B cell (primary cell): ENCODE measurements at regions not wholly inside any gene's neighbourhood (a gene's known extent, or its start where the extent isn't known, plus 50 kb on each side); places are given as distances from the start of the nearest gene placed in this dataset.

Source experiments
- ATAC-seq: fragments of 200-7000 bp; cut with Tn5 transposase; one replicate; pipeline ENCODE4 v1.10.0; 2021; ENCODE audit warnings: low read depth, mild to moderate bottlenecking, moderate number of reproducible peaks, moderate library complexity
- CTCF ChIA-PET: fragments of 350-600 bp; sonication (Branson Sonifier 250); formaldehyde crosslinking; loops from one replicate; lab custom pipeline; 2021; ENCODE audit warnings: antibody characterized with exemption, inconsistent platforms; lab: Charles Lee
- POLR2A ChIA-PET: fragments of 350-600 bp; sonication (Branson Sonifier 250); formaldehyde crosslinking; loops from one replicate; lab custom pipeline; 2021; ENCODE audit warnings: antibody characterized with exemption; lab: Charles Lee
- DNase-seq: peaks from one replicate; pipeline ENCODE4 v3.0.0; 2013
- H2AFZ ChIP-seq: 2 replicates; pipeline ENCODE4 v1.6.1; 2012; ENCODE audit warnings: mild to moderate bottlenecking, low read depth, low read length; ENCODE audit not compliant: insufficient read depth, poor library complexity, severe bottlenecking
- H3K27ac ChIP-seq, 2 donors: 1 replicate in 1 of 2; 2 replicates in 1 of 2; pipeline ENCODE4 v1.5.1; 2012 to 2013; ENCODE audit warnings: low read length in 2 of 2, mild to moderate bottlenecking in 2 of 2, moderate library complexity in 1 of 2
- H3K27me3 ChIP-seq, 4 experiments: fragments of 200-600 bp in 1 of 4; sonication (generic) in 1 of 4; replicated peaks in 1 of 4; 1 replicate in 2 of 4; 2 replicates in 2 of 4; pipeline versions ENCODE4 v1.6.1 to v1.7.0; 2013 to 2016; ENCODE audit warnings: low read length in 3 of 4, mild to moderate bottlenecking in 2 of 4, mixed read lengths in 1 of 4, moderate library complexity in 1 of 4; ENCODE audit not compliant: insufficient read depth in 4 of 4, control insufficient read depth in 3 of 4; ENCODE audit errors: control extremely low read depth in 1 of 4
- H3K36me3 ChIP-seq, 2 experiments: replicated peaks in 1 of 2; 1 replicate in 1 of 2; 2 replicates in 1 of 2; pipeline versions ENCODE4 v1.6.1 to v1.7.1; 2013; ENCODE audit warnings: low read length in 1 of 2; ENCODE audit not compliant: insufficient read depth in 2 of 2, control insufficient read depth in 1 of 2; ENCODE audit errors: control extremely low read depth in 1 of 2, extremely low read depth in 1 of 2
- H3K4me1 ChIP-seq, 2 donors: fragments of 200-600 bp in 1 of 2; sonication (generic) in 1 of 2; 1 replicate in 1 of 2; 2 replicates in 1 of 2; pipeline versions ENCODE4 v1.5.1 to v1.6.1; 2013 to 2017; ENCODE audit warnings: low read length in 2 of 2; ENCODE audit not compliant: control insufficient read depth in 2 of 2, insufficient read depth in 2 of 2
- H3K4me2 ChIP-seq: replicated peaks from 2 replicates; pipeline ENCODE3; 2012; ENCODE audit warnings: mild to moderate bottlenecking, low read depth, low read length; ENCODE audit not compliant: poor library complexity, severe bottlenecking
- H3K4me3 ChIP-seq, 5 experiments: fragments of 200-600 bp in 1 of 5; sonication (generic) in 1 of 5; 1 replicate in 3 of 5; 2 replicates in 2 of 5; pipeline versions ENCODE4 v1.5.1 to v1.7.0; 2011 to 2016; ENCODE audit warnings: low read length in 4 of 5, mild to moderate bottlenecking in 4 of 5, low read depth in 2 of 5, control low read depth in 1 of 5, moderate library complexity in 1 of 5; ENCODE audit not compliant: insufficient read depth in 1 of 5; ENCODE audit errors: control extremely low read depth in 1 of 5, extremely low read depth in 1 of 5
- H3K79me2 ChIP-seq: fragments of 200-600 bp; sonication (generic); one replicate; pipeline ENCODE4 v1.6.0; 2016; ENCODE audit warnings: low read length; ENCODE audit not compliant: control insufficient read depth, insufficient read depth
- H3K9ac ChIP-seq: fragments of 200-600 bp; sonication (generic); 2 replicates; pipeline ENCODE4 v1.6.1; 2017; ENCODE audit warnings: mild to moderate bottlenecking, low read length, moderate library complexity
- H3K9me3 ChIP-seq, 3 donors: one replicate each; pipeline versions ENCODE4 v1.6.1 to v1.7.1; 2013; ENCODE audit warnings: low read length in 2 of 3; ENCODE audit not compliant: control insufficient read depth in 2 of 3, insufficient read depth in 1 of 3; ENCODE audit errors: control extremely low read depth in 1 of 3
- H4K20me1 ChIP-seq: 2 replicates; pipeline ENCODE4 v1.6.0; 2012; ENCODE audit warnings: mild to moderate bottlenecking, low read length; ENCODE audit not compliant: insufficient read depth, control insufficient read depth, poor library complexity, severe bottlenecking
- H3K27ac Mint-ChIP-seq: one replicate; pipeline ENCODE4 v1.8.0; 2021; ENCODE audit warnings: mixed read lengths
- H3K27me3 Mint-ChIP-seq: one replicate; pipeline ENCODE4 v1.8.0; 2021; ENCODE audit warnings: mixed read lengths
- H3K4me1 Mint-ChIP-seq: one replicate; pipeline ENCODE4 v1.8.0; 2021; ENCODE audit warnings: mixed read lengths
- H3K4me3 Mint-ChIP-seq: one replicate; pipeline ENCODE4 v1.8.0; 2021; ENCODE audit warnings: mixed read lengths
- H3K9me3 Mint-ChIP-seq: one replicate; pipeline ENCODE4 v1.8.0; 2022; ENCODE audit warnings: mixed read lengths; ENCODE audit not compliant: insufficient read depth
- EZH2 ChIP-seq: IDR thresholded peaks from 2 replicates; pipeline ENCODE4 v1.6.1; 2012; ENCODE audit warnings: borderline replicate concordance, low read depth, mild to moderate bottlenecking, moderate library complexity, low read length; ENCODE audit not compliant: insufficient read depth, poor library complexity, severe bottlenecking
- WGBS: methylation state at CpG from one replicate; pipeline ENCODE4 v1.1.5; 2013; ENCODE audit warnings: missing lambda C conversion rate; ENCODE audit not compliant: insufficient coverage; 5-methylcytosine and 5-hydroxymethylcytosine counted together
- intact Hi-C: fragments of 100-400 bp; cut with micrococcal nuclease; formaldehyde crosslinking; loops from one replicate; pipeline ENCODE4 v1.10.0; 2022
- TF ChIP-seq, protein P1 (sequence below): fragments of 200-600 bp; IDR thresholded peaks from one replicate; pipeline ENCODE4 v1.8.0; 2022; ENCODE audit warnings: antibody characterized with exemption, mild to moderate bottlenecking

GRCh38 chr3:59549962-59550361 lies 500.1 kb upstream of the CFAP20DC start:
- POLR2A ChIA-PET = no interaction called here
- Mint-ChIP-seq H3K27ac (no peak overlapping the region), H3K27me3 (no peaks in the 10 kb centered on the region), H3K4me3 (no peak overlapping the region), H3K9me3 (no peaks in the 10 kb centered on the region), H3K4me1 (no peaks in the 10 kb centered on the region)
- no peaks in the 10 kb centered on the region for H3K4me1 ChIP-seq
- H3K9ac ChIP-seq = no peak overlapping the region
- CTCF ChIA-PET = interaction anchor here (1.1 kb wide), 1 partner anchor 26 kb away, joined by 4 read pairs; no protein-coding TSS in a partner anchor
- H3K36me3 ChIP-seq = no peaks in the 10 kb centered on the region
- TF ChIP-seq, protein P1, sequence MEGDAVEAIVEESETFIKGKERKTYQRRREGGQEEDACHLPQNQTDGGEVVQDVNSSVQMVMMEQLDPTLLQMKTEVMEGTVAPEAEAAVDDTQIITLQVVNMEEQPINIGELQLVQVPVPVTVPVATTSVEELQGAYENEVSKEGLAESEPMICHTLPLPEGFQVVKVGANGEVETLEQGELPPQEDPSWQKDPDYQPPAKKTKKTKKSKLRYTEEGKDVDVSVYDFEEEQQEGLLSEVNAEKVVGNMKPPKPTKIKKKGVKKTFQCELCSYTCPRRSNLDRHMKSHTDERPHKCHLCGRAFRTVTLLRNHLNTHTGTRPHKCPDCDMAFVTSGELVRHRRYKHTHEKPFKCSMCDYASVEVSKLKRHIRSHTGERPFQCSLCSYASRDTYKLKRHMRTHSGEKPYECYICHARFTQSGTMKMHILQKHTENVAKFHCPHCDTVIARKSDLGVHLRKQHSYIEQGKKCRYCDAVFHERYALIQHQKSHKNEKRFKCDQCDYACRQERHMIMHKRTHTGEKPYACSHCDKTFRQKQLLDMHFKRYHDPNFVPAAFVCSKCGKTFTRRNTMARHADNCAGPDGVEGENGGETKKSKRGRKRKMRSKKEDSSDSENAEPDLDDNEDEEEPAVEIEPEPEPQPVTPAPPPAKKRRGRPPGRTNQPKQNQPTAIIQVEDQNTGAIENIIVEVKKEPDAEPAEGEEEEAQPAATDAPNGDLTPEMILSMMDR = no peak
- no peak for TF ChIP-seq EZH2
- no peak overlapping the region for H3K4me3 ChIP-seq
- intact Hi-C loops = no loop called here
- H4K20me1 ChIP-seq = no peaks in the 10 kb centered on the region
- no CpG with 5 or more reads among the region's 1 CpG for WGBS
- ATAC-seq (no peak), DNase-seq (no peak)
- no peaks in the 10 kb centered on the region for H3K9me3 ChIP-seq
- no peak overlapping the region for H3K4me2 ChIP-seq
- no peaks in the 10 kb centered on the region for H3K27me3 ChIP-seq
- H3K79me2 ChIP-seq = no peaks in the 10 kb centered on the region
- no peak overlapping the region for H3K27ac ChIP-seq
- H2AFZ ChIP-seq = no peak overlapping the region

DNA sequence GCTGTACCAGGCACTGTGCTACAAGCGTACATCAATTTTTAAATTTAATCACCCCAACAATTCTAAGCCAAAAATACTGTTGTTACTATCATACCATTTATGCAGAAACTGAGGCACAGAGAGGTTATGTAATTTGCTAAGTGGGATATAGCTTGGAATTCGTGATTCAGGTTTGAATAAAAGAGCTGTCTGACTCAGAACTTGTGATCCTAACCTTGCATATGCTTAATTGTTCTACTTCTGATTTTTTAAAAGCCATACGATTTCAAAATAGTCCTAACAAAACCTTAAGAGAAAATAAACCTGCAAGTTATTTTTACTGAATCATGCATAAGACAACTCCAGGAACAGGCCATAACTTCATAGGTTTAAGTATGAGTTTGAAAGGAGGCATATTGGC lies 498.0 kb upstream of the CFAP20DC start:
- Histone ChIP-seq H3K9me3 (peaks cover 0 to 1% (median 0%) of the 10 kb centered on the region in 3 donors), H3K79me2 (no peaks in the 10 kb centered on the region), H3K27me3 (no peaks in the 10 kb centered on the region), H3K4me1 (no peaks in the 10 kb centered on the region), H3K36me3 (no peaks in the 10 kb centered on the region), H2AFZ (no peak overlapping the region), H4K20me1 (no peaks in the 10 kb centered on the region), H3K4me2 (no peak overlapping the region), H3K9ac (no peak overlapping the region), H3K27ac (no peak overlapping the region), H3K4me3 (no peak overlapping the region)
- Mint-ChIP-seq H3K4me3 (no peak overlapping the region), H3K4me1 (no peaks in the 10 kb centered on the region), H3K27ac (no peak overlapping the region), H3K27me3 (no peaks in the 10 kb centered on the region), H3K9me3 (no peaks in the 10 kb centered on the region)
- ChIA-PET CTCF (interaction anchor here (0.6 kb wide), 1 partner anchor 10 kb away, joined by 3 read pairs; no protein-coding TSS in a partner anchor), POLR2A (no interaction called here)
- TF ChIP-seq, protein P1 = no peak
- TF ChIP-seq EZH2 = no peak
- intact Hi-C loops = no loop called here
- no CpG with 5 or more reads among the region's 3 CpGs for WGBS
- ATAC-seq (no peak), DNase-seq (no peak)
